ENCODE measurements at regions not wholly inside any gene's neighbourhood (a gene's known extent, or its start where the extent isn't known, plus 50 kb on each side); places are given as distances from the start of the nearest gene placed in this dataset.
"Not testable (repeated sequence)": the region's sequence is repeated elsewhere in the genome, so short reads cannot be mapped to it uniquely, and the experiment has no call there.

GRCh38 chr14:34093883-34094282 lies 143.0 kb upstream of the EGLN3 start:
- no peak for TF ChIP-seq Cebpa-rat (IDR thresholded peaks at IDR 0.05)
- Histone ChIP-seq H4K20me1 (peaks cover 0 to 5% (median 0%) of the 10 kb centered on the region in 11 experiments; a peak in 2 of 22 replicates), H3K27me3 (no peaks in the 10 kb centered on the region), H3K36me3 (no peaks in the 10 kb centered on the region), H3K9ac (no peak overlapping the region), H3K9me3 (replicated peaks in 1 of 11) (no peaks in the 10 kb centered on the region), H3K27ac (no peak overlapping the region), H3K4me1 (no peaks in the 10 kb centered on the region; a peak in 1 of 20 replicates), H3K4me3 (no peak overlapping the region), H3K4me2 (no peak overlapping the region)

- Histone ChIP-seq H3K36me3 (no peaks in the 10 kb centered on the region), H3K4me1 (no peaks in the 10 kb centered on the region; a peak in 1 of 20 replicates), H3K27ac (no peak overlapping the region), H4K20me1 (no peaks in the 10 kb centered on the region), H3K4me3 (no peak overlapping the region), H3K27me3 (no peaks in the 10 kb centered on the region), H3K9me3 (replicated peaks in 1 of 11) (0 out of 22 replicates have a peak, but pooled peaks cover 0 to 6% (median 0%) of the 10 kb centered on the region in 11 experiments), H3K9ac (no peak overlapping the region), H3K4me2 (no peak overlapping the region)
- no peak for TF ChIP-seq Cebpa-rat (IDR thresholded peaks at IDR 0.05)
These were observed 139.6 kb upstream of the EGLN3 start for GRCh38 chr14:34090451-34090850.

DNA sequence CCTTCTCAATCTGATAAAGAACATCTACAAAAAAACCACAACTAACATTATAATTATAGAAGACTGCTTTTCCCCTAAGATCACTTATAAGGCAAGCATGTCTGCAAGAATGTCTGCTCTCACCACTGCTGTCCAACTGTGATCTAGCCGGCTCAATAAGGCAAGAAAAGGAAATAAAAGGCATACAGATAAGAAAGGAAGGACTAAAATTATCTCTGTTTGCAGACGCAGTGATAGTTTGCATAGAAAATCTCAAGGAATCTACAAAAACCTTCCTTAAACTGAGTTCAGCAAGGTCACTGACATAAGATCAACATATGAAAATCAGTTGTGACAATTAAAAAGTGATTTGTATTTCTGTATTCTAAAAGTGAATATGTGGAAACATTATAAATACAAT lies 138.0 kb upstream of the EGLN3 start:
- no peak for TF ChIP-seq Cebpa-rat (IDR thresholded peaks at IDR 0.05)
- H3K4me2 ChIP-seq, result no peak overlapping the region
- no peaks in the 10 kb centered on the region for H3K36me3 ChIP-seq
- H3K27me3 ChIP-seq, result no peaks in the 10 kb centered on the region
- no peak overlapping the region for H3K4me3 ChIP-seq
- H4K20me1 ChIP-seq, result no peaks in the 10 kb centered on the region
- no peaks in the 10 kb centered on the region; a peak in 1 of 20 replicates for H3K4me1 ChIP-seq
- no peak overlapping the region for H3K27ac ChIP-seq
- H3K9ac ChIP-seq, result no peak overlapping the region
- H3K9me3 ChIP-seq (replicated peaks in 1 of 11), result 0 out of 22 replicates have a peak, but pooled peaks cover 0 to 6% (median 0%) of the 10 kb centered on the region in 11 experiments

GRCh38 chr14:34087571-34087970 lies 136.7 kb upstream of the EGLN3 start:
- H4K20me1 ChIP-seq, result no peaks in the 10 kb centered on the region
- no peaks in the 10 kb centered on the region for H3K27me3 ChIP-seq
- H3K27ac ChIP-seq, result no peak overlapping the region
- TF ChIP-seq Cebpa-rat (IDR thresholded peaks at IDR 0.05), result no peak
- no peaks in the 10 kb centered on the region for H3K36me3 ChIP-seq
- H3K9me3 ChIP-seq (replicated peaks in 1 of 11), result 0 out of 22 replicates have a peak, but pooled peaks cover 0 to 6% (median 0%) of the 10 kb centered on the region in 11 experiments
- no peak overlapping the region for H3K9ac ChIP-seq
- H3K4me2 ChIP-seq, result no peak overlapping the region
- H3K4me1 ChIP-seq, result no peaks in the 10 kb centered on the region
- H3K4me3 ChIP-seq, result no peak overlapping the region

GRCh38 chr14:34086223-34086757 lies 135.4 kb upstream of the EGLN3 start:
- H3K36me3 ChIP-seq, result no peaks in the 10 kb centered on the region
- H3K4me1 ChIP-seq, result no peaks in the 10 kb centered on the region
- no peak overlapping the region for H3K4me2 ChIP-seq
- no peaks in the 10 kb centered on the region for H4K20me1 ChIP-seq
- H3K27me3 ChIP-seq, result no peaks in the 10 kb centered on the region
- 0 out of 22 replicates have a peak, but pooled peaks cover 0 to 6% (median 0%) of the 10 kb centered on the region in 11 experiments for H3K9me3 ChIP-seq (replicated peaks in 1 of 11)
- no peak overlapping the region for H3K4me3 ChIP-seq
- TF ChIP-seq Cebpa-rat (IDR thresholded peaks at IDR 0.05), result no peak
- no peak overlapping the region for H3K9ac ChIP-seq
- no peak overlapping the region for H3K27ac ChIP-seq

DNA sequence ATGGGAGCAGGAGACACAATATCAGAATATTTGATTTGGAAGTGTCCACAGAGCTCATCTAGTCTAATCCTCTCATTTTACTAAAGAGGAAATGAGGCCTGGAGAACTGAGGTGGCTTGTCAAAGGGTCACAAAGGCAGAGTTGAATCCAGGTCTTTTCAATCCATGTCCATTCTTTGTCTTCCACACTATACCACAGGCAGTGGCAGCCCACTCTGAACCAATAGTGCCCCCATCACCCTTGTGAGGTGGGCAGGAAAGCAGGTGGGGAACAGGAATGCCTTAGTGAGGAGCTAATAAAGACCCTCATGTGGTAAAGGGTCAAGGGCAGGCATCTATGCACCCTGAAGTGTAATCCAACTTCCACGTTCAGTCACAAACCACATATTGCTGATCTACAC lies 134.8 kb upstream of the EGLN3 start:
- no peak overlapping the region for H3K27ac ChIP-seq
- no peaks in the 10 kb centered on the region for H4K20me1 ChIP-seq
- H3K4me3 ChIP-seq, result no peak overlapping the region
- H3K4me1 ChIP-seq, result no peaks in the 10 kb centered on the region
- H3K36me3 ChIP-seq, result no peaks in the 10 kb centered on the region
- no peak overlapping the region for H3K9ac ChIP-seq
- H3K27me3 ChIP-seq, result no peaks in the 10 kb centered on the region
- no peak for TF ChIP-seq Cebpa-rat (IDR thresholded peaks at IDR 0.05)
- H3K9me3 ChIP-seq (replicated peaks in 1 of 11), result 0 out of 22 replicates have a peak, but pooled peaks cover 0 to 6% (median 0%) of the 10 kb centered on the region in 11 experiments
- H3K4me2 ChIP-seq, result no peak overlapping the region

- Histone ChIP-seq H3K9me3 (replicated peaks in 1 of 11) (no peaks in the 10 kb centered on the region), H3K4me3 (no peak overlapping the region), H3K27me3 (no peaks in the 10 kb centered on the region), H3K36me3 (no peaks in the 10 kb centered on the region), H3K4me1 (peaks cover 0 to 15% (median 4%) of the 10 kb centered on the region in 10 experiments; a peak in 9 of 20 replicates), H3K27ac (no peak overlapping the region), H4K20me1 (no peaks in the 10 kb centered on the region), H3K9ac (no peak overlapping the region), H3K4me2 (no peak overlapping the region)
- no peak for TF ChIP-seq Cebpa-rat (IDR thresholded peaks at IDR 0.05)
These were observed 130.8 kb upstream of the EGLN3 start for GRCh38 chr14:34081576-34082136.

GRCh38 chr14:34081101-34081575 lies 130.3 kb upstream of the EGLN3 start:
- H4K20me1 ChIP-seq, result no peaks in the 10 kb centered on the region
- no peak overlapping the region for H3K4me3 ChIP-seq
- H3K4me2 ChIP-seq, result no peak overlapping the region
- no peak overlapping the region for H3K27ac ChIP-seq
- no peaks in the 10 kb centered on the region for H3K27me3 ChIP-seq
- H3K36me3 ChIP-seq, result no peaks in the 10 kb centered on the region
- no peaks in the 10 kb centered on the region for H3K9me3 ChIP-seq (replicated peaks in 1 of 11)
- H3K4me1 ChIP-seq, result peaks cover 0 to 15% (median 4%) of the 10 kb centered on the region in 10 experiments; a peak in 9 of 20 replicates
- no peak overlapping the region for H3K9ac ChIP-seq
- no peak for TF ChIP-seq Cebpa-rat (IDR thresholded peaks at IDR 0.05)

- H3K27me3 ChIP-seq; H3K36me3 ChIP-seq; H3K9me3 ChIP-seq (replicated peaks in 1 of 11); H3K9ac ChIP-seq; H3K27ac ChIP-seq; H3K4me2 ChIP-seq; H3K4me3 ChIP-seq; H4K20me1 ChIP-seq: not testable (repeated sequence)
- peaks cover 6 to 20% (median 12%) of the 10 kb centered on the region in 10 experiments; a peak in 19 of 20 replicates for H3K4me1 ChIP-seq
These were observed 128.8 kb upstream of the EGLN3 start for GRCh38 chr14:34079643-34080042.

Measured in BLaER1 treated with 17β-estradiol and CSF1 and Interleukin-3, amounts not matched to agents 10 nM and 100 nM (cell line).